Stimulated activated memory B cell treated with anti-CD40 and anti-IgM and Interleukin-4, amounts not matched to agents 10 μg/mL and 1 μg/mL and 100 μg/mL, for 72 hours (primary cell): ENCODE measurements at regions not wholly inside any gene's neighbourhood (a gene's known extent, or its start where the extent isn't known, plus 50 kb on each side); places are given as distances from the start of the nearest gene placed in this dataset.

ENCODE experiments used
- ATAC-seq: fragments of 150-1000 bp; cut with Tn5 transposase; 2 replicates; pipeline ENCODE4 v1.10.0; 2021
- H3K27ac Mint-ChIP-seq: one replicate; pipeline ENCODE4 v1.8.0; 2022; ENCODE audit warnings: mild to moderate bottlenecking, mixed read lengths
- H3K27me3 Mint-ChIP-seq: one replicate; pipeline ENCODE4 v1.8.0; 2022; ENCODE audit warnings: mixed read lengths
- H3K36me3 Mint-ChIP-seq: one replicate; pipeline ENCODE4 v1.8.0; 2022; ENCODE audit warnings: mixed read lengths
- H3K4me1 Mint-ChIP-seq: one replicate; pipeline ENCODE4 v1.8.0; 2022; ENCODE audit warnings: mixed read lengths
- H3K4me3 Mint-ChIP-seq: one replicate; pipeline ENCODE4 v1.8.0; 2022; ENCODE audit warnings: mild to moderate bottlenecking, moderate library complexity, mixed read lengths
- H3K9me3 Mint-ChIP-seq: one replicate; pipeline ENCODE4 v1.8.0; 2022; ENCODE audit warnings: mixed read lengths

DNA sequence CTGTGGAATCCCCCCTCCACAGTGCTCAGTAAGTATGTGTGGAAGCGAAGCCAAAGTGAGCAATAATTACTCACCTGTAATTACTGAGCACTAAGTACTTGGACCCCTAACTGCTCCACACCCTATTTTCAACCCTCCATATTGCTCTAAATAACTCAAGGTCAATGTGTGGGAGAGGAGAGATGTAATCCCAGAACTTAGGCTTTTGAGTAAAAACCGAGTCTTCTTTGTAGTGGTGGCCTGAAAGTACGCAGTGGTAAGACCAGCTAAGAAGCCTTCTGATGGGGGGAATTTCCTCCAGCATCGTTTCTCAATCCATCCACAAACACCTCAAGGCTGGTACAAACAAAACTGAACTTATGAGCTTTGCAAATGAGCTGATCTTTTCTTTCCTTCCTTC is 551.6 kb downstream of the ZEB2 start:
- no peaks in the 10 kb centered on the region for H3K27me3 Mint-ChIP-seq
- H3K27ac Mint-ChIP-seq, result no peak overlapping the region
- peaks cover 19% of the 10 kb centered on the region for H3K36me3 Mint-ChIP-seq
- no peaks in the 10 kb centered on the region for H3K9me3 Mint-ChIP-seq
- no peaks in the 10 kb centered on the region for H3K4me1 Mint-ChIP-seq
- H3K4me3 Mint-ChIP-seq, result no peak overlapping the region
- ATAC-seq, result no peak

DNA sequence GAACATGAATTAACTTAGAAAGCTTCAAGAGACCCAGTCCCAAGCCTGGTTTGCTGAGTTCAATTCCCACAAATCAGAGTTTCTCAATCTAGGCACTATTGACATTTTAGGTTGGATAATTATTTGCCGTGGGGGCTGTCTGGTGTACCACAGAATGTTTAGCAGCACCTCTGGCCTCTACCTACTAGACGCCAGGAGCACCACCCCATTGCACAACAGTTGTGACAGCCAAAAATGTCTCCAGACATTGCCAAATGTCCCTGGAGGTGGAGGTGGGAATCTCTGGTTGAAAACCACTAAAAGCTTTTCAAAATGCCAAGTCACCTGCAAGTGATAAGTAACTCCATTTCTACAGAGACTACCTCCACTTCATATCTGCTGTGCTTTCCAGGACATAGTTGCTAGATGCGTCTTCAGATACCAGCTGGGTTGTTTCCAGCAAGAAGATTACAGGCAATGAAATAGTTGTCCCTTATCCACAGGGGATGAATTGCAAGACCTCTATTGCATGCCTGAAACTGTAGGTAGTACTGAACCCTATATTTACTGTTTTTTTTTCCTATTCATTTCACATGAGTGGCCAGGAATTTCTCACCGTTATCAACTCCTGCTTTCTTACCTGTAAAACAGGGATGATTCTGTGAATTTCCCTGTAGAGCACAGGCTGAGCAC is 554.3 kb downstream of the ZEB2 start:
- ATAC-seq, result no peak
- Mint-ChIP-seq H3K27ac (no peak overlapping the region), H3K4me1 (no peaks in the 10 kb centered on the region), H3K27me3 (no peaks in the 10 kb centered on the region), H3K36me3 (peaks cover 35% of the 10 kb centered on the region), H3K9me3 (peaks cover 3% of the 10 kb centered on the region), H3K4me3 (no peak overlapping the region)

DNA sequence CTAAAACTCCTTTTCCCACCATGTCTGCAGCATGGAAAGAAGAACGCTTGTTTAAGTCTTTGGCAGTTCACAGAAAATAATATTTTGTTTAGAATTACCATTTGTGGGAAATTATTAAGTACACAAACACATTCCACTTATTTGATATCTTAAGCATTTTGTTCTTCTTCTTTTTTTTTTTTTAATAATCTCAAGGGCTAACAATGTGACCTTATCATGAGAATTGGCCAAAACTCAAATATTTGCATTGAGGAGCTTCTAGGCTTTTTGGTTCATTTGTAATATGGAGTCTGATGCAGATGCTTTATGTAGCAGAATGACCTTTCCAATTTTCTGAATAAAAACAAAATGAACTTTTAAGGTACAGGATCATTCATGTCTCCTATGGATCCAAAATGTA is 555.0 kb downstream of the ZEB2 start:
- H3K9me3 Mint-ChIP-seq, result peaks cover 5% of the 10 kb centered on the region
- H3K27me3 Mint-ChIP-seq, result no peaks in the 10 kb centered on the region
- H3K4me3 Mint-ChIP-seq, result no peak overlapping the region
- peaks cover 43% of the 10 kb centered on the region for H3K36me3 Mint-ChIP-seq
- ATAC-seq, result no peak
- no peak overlapping the region for H3K27ac Mint-ChIP-seq
- H3K4me1 Mint-ChIP-seq, result no peaks in the 10 kb centered on the region

DNA sequence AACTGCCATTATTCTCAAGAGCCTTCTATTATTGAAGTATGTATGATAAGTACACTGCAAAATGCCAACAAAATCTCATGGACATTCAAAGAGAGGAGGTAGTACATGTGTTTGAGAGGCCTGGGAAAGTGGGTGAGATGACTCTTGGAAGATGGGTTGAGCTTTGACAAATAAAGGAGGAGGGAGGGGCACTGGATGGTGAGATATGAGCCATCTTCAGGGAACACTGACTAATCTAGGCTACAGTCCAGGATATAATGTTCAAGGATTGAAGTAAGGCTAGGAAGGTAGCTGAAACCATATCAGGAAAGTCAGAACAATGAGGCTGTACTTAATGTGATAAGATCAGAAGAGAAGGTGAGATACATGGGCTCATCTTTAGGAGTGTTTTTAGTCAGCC is 559.7 kb downstream of the ZEB2 start:
- Mint-ChIP-seq H3K36me3 (peaks cover 31% of the 10 kb centered on the region), H3K4me3 (no peak overlapping the region), H3K9me3 (peaks cover 5% of the 10 kb centered on the region), H3K27me3 (no peaks in the 10 kb centered on the region), H3K4me1 (no peaks in the 10 kb centered on the region), H3K27ac (no peak overlapping the region)
- ATAC-seq, result no peak

DNA sequence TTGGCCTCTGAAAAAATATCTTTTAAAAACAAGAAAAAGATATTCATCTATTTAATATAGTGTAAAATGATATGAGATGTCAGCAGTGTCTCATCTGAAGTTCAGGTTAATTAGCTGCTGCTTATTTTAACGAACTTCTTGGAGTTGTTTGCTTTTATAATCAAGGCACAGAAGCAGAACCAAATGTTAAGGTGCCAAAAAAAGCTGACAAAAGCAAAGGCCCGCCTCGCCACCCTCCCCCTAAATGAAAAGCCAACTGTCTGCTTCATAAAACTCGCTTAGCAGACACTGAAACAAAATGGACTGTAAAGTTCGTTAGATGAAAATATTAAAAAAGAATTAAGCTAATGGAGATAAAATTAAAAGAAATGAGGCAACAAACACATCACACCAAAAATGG is 562.6 kb downstream of the ZEB2 start:
- Mint-ChIP-seq H3K4me3 (no peak overlapping the region), H3K36me3 (peaks cover 30% of the 10 kb centered on the region)
- ATAC-seq, result no peak

DNA sequence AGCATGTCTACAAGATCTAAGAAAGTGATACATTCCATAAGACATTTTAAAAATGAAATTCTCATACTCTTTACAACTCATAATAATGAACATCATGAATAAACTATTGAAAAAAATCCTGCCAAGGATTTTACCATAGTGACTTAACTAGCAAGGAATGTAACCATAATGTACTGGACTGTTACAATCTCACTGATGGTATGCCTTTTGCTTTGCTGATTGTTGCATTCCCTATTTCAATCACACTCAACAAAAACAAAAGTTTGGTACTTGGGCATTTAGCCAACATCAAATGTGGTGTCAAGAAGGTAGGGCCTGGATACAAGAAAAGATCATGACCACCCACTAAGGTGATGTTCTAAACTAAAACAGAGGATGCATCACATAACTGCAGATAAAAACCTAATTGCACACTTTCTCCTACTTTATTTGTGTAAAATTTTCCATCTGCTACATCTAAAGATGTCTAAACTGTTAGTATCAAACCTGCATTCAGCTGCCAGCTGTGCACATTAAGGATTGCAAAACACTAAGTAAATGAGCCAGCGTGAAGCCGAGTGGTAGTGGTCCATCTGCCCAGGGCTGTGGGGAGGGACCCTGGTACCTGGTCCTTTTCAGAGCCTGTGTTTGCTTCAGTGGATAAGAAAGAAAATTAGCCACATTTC is 564.4 kb downstream of the ZEB2 start:
- H3K27me3 Mint-ChIP-seq, result no peaks in the 10 kb centered on the region
- peaks cover 13% of the 10 kb centered on the region for H3K36me3 Mint-ChIP-seq
- no peak for ATAC-seq
- H3K4me3 Mint-ChIP-seq, result no peak overlapping the region
- no peaks in the 10 kb centered on the region for H3K4me1 Mint-ChIP-seq
- no peak overlapping the region for H3K27ac Mint-ChIP-seq
- peaks cover 2% of the 10 kb centered on the region for H3K9me3 Mint-ChIP-seq

More for the DNA sequence above, 562.6 kb downstream of the ZEB2 start:
- H3K27ac Mint-ChIP-seq, result no peak overlapping the region
- no peaks in the 10 kb centered on the region for H3K27me3 Mint-ChIP-seq
- H3K4me1 Mint-ChIP-seq, result no peaks in the 10 kb centered on the region
- peaks cover 5% of the 10 kb centered on the region for H3K9me3 Mint-ChIP-seq

DNA sequence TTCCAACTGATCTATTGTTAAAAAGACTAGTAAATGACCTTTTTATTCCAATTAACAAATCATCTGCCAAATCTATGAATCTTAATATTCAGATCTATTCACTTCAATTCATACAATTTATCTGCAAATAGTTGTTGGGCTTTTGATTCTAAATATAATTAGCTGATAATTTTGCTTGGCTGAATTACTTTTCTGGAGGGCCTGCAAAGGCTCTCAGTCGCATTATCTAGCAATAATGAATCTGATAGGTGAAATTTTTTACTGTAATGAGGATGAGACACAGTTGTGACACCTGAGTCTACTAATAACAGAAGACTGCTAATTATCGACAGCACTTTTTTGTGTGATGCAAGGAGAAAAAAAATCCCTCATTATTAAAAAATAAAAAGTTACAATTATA is 565.1 kb downstream of the ZEB2 start:
- no peaks in the 10 kb centered on the region for H3K9me3 Mint-ChIP-seq
- no peak for ATAC-seq
- H3K4me3 Mint-ChIP-seq, result no peak overlapping the region
- H3K4me1 Mint-ChIP-seq, result no peaks in the 10 kb centered on the region
- no peak overlapping the region for H3K27ac Mint-ChIP-seq
- no peaks in the 10 kb centered on the region for H3K27me3 Mint-ChIP-seq
- H3K36me3 Mint-ChIP-seq, result peaks cover 7% of the 10 kb centered on the region

DNA sequence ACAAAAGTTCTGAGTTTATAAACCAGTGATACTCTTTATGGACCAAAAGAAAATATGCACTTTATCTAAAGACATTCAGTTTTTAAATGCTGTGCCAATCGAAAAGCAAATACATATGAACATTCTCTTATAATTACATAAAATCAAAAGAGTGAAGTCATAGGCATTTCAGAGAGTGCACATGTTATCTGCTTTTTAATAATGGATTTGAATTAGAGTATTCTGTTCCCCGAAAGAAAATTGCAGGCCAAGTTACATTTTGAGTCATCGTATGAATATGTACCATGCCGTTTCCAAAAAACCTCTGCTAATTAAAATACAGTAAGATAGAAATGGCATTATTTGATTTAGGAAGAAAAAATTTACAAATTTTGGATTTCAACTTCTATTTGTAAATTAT is 565.7 kb downstream of the ZEB2 start:
- H3K27ac Mint-ChIP-seq, result no peak overlapping the region
- peaks cover 6% of the 10 kb centered on the region for H3K36me3 Mint-ChIP-seq
- no peak overlapping the region for H3K4me3 Mint-ChIP-seq
- H3K9me3 Mint-ChIP-seq, result no peaks in the 10 kb centered on the region
- ATAC-seq, result no peak
- no peaks in the 10 kb centered on the region for H3K4me1 Mint-ChIP-seq
- no peaks in the 10 kb centered on the region for H3K27me3 Mint-ChIP-seq

DNA sequence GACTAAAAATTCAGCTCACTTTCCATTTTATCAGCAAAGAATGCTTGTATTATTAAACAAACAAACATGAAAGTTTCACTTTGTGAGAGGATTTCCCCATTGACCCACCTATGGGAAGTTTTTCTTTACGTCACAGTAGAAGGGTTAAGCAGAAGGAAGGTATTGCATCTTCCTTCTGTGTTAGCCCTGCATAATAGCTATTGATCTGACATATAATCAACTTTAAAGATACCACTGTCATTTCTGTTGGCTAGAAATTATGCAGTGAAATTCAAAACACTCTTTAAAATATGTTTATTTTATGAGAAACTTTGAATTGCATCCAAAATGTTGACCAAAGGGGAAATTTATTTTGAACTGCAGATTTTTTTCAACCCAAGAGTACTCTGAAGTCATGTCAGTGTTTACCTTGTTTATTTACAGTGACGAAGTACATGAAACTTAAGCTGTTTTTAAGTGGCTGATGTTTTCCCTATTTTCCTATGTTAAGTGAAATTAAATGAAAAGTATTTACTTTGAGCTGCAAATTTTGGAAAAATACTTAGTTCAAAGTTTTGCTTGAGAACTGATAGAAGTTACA is 566.4 kb downstream of the ZEB2 start:
- Mint-ChIP-seq H3K27ac (no peak overlapping the region), H3K9me3 (no peaks in the 10 kb centered on the region), H3K36me3 (peaks cover 6% of the 10 kb centered on the region), H3K27me3 (no peaks in the 10 kb centered on the region), H3K4me1 (no peaks in the 10 kb centered on the region), H3K4me3 (no peak overlapping the region)
- no peak for ATAC-seq

DNA sequence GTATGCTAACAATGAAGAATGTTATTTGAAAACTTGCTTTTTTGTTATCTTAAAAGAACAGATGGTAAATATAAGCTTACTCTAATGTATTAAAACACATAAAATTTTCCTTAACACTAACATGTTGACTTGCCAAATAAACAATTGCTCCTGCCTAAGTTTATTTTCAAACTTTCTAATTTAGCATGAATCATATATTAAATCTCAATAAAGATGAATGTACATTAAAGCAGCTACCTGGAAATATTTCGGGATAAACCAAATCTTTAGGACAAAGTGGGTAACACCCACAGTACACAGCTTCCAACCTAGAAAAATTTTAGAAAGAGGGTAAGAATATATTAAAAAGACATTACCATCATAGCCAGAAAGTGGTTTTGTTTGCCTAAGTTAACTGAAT is 567.4 kb downstream of the ZEB2 start:
- ATAC-seq, result no peak
- Mint-ChIP-seq H3K4me1 (no peaks in the 10 kb centered on the region), H3K27me3 (no peaks in the 10 kb centered on the region), H3K9me3 (no peaks in the 10 kb centered on the region), H3K4me3 (no peak overlapping the region), H3K36me3 (peaks cover 12% of the 10 kb centered on the region), H3K27ac (no peak overlapping the region)

DNA sequence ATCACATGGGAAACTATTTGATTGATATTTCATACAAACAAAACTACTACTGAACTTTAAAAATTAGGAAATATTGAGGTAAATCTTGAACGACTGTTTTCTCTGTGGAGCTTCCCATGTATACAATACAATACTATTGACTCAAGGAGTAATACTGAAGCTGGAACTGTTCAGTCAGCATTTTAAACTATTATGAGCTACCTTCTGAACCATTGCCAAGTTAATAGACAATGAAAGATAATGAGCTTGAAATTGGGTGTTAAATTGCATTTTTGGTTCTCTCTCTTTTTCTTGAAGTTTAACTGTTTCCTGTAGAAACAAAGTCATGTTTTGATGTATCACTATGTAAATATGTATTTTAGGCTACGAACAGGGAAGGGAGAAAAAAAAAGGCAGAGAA is 569.2 kb downstream of the ZEB2 start:
- no peaks in the 10 kb centered on the region for H3K4me1 Mint-ChIP-seq
- ATAC-seq, result no peak
- H3K36me3 Mint-ChIP-seq, result peaks cover 25% of the 10 kb centered on the region
- H3K27me3 Mint-ChIP-seq, result no peaks in the 10 kb centered on the region
- H3K4me3 Mint-ChIP-seq, result no peak overlapping the region
- H3K9me3 Mint-ChIP-seq, result no peaks in the 10 kb centered on the region
- no peak overlapping the region for H3K27ac Mint-ChIP-seq

DNA sequence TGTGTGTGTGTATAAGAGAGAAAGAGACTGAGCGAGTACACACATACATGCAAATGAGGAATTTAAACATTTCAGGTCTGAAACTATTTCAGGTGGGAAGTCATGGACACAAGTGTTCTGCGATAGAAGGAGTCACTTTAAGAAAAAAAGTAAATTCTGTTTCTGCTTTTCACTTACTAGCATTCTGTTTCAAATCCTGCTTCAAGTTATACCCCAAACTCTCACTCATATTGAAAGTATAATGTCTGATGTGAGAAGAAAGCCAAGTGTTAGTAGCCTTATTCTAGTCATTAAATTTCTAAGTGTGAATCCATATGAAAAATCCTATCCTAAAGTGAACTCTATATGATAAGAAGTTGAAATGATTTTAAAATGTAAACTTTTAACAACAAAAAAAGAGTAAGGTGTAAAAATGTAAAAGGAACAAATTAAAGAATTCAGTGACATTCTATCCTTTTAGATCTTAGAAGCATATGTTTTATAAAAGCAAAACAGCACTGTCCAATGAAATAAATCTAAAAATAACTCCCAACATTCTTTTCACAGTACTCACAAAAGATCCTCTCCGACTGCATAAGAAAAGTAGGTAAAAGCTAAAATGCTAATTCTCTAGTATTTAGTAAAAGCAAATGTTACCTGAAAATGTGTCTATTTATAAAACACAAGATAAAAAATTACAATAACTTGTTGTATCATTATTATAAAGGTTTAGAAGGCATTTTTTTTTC is 570.6 kb downstream of the ZEB2 start:
- Mint-ChIP-seq H3K4me3 (no peak overlapping the region), H3K9me3 (no peaks in the 10 kb centered on the region), H3K27ac (no peak overlapping the region), H3K27me3 (no peaks in the 10 kb centered on the region), H3K4me1 (no peaks in the 10 kb centered on the region), H3K36me3 (peaks cover 31% of the 10 kb centered on the region)
- no peak for ATAC-seq

DNA sequence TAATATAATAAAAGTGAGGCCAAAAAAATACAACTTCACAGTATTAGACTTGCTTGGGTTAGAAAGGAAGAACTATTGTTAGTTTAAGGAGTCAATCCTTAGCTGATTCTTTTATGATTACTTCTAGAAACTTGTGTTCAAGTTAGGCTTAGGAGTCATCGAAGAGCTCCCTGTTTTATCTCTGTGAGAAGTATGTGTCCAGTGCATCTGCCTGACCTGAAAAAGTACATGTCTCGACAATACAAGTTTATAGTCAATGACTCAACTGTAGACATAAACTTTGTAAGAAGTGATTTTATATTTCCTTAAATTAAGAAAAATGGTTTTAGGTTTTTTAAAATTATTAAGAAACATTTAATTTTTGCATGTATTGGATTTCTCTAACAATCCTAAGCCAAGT is 571.2 kb downstream of the ZEB2 start:
- H3K9me3 Mint-ChIP-seq, result no peaks in the 10 kb centered on the region
- H3K4me1 Mint-ChIP-seq, result no peaks in the 10 kb centered on the region
- no peaks in the 10 kb centered on the region for H3K27me3 Mint-ChIP-seq
- H3K4me3 Mint-ChIP-seq, result no peak overlapping the region
- H3K36me3 Mint-ChIP-seq, result peaks cover 31% of the 10 kb centered on the region
- H3K27ac Mint-ChIP-seq, result no peak overlapping the region
- ATAC-seq, result no peak

DNA sequence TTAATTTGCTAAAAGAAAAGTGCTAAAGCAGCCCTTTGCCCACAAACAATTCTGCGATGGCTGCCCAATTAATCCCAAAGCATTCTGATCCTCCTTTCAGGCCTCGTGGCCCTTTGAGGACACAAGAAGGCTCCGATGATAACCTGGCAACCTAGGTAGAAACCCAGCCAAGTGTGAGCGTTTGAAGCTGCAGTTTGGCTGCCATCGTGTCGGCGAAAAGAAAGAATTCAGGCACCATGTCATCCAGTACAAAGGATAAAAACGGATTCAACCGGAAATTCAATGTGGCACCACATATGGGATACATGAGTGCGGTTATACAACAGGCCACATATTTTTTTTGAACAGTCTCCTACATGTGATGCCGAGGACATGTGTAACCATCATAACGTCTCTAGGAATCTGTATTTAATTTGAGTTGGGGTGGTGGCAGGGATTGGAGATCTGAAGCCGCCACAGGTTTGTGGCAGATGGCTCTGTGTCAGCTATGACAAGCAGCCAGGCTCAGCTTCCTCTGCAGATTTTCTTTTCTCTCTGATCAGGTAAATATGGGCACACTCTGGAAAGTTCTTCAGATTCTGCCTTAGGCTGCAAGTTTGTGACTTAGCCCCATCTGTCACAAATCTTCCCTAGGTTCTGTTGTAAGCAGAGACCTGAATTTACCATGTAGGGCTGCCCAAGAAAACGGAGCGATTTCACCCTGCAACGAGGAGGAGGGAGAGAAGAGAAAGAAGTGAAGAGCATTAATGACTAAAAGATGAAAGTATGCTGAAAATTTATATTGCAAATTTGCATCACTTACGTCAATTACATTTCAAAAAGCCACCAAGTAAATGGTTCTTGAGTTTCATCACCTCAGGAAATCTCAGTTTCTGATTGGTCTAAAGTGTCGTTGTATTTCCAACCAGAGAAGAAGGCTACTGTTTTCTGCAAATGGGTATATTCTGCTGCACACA is 573.2 kb downstream of the ZEB2 start:
- H3K4me1 Mint-ChIP-seq, result no peaks in the 10 kb centered on the region
- no peak overlapping the region for H3K4me3 Mint-ChIP-seq
- H3K27ac Mint-ChIP-seq, result no peak overlapping the region
- H3K36me3 Mint-ChIP-seq, result peaks cover 37% of the 10 kb centered on the region
- ATAC-seq, result no peak
- H3K9me3 Mint-ChIP-seq, result no peaks in the 10 kb centered on the region
- H3K27me3 Mint-ChIP-seq, result no peaks in the 10 kb centered on the region

DNA sequence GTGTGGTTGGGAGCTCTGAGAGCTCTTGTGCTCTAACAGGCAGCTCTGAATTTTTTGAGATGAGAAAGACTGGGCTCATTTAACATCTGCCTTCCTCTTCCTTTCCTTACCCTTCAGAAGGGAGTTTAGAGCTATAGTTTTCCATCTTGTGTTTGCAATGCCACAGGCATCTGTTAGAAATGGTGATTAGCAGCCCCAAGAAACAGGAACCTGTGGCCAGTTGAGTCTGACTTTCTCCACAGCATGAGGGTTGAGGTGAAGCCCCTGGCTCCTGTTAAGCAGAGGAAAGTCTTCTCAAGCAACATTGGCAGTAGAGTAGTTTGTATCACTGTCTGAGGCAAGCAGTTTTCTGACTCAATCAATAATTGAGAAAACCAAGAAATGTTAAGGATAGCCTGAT is 577.4 kb downstream of the ZEB2 start:
- Mint-ChIP-seq H3K9me3 (no peaks in the 10 kb centered on the region), H3K4me1 (peaks cover 16% of the 10 kb centered on the region), H3K4me3 (no peak overlapping the region), H3K36me3 (peaks cover 38% of the 10 kb centered on the region), H3K27ac (no peak overlapping the region), H3K27me3 (peaks cover 35% of the 10 kb centered on the region)
- ATAC-seq, result no peak
